GM12865 (cell line): ENCODE measurements at regions not wholly inside any gene's neighbourhood (a gene's known extent, or its start where the extent isn't known, plus 50 kb on each side); places are given as distances from the start of the nearest gene placed in this dataset.

Experiments used
- DNase-seq: peaks from one replicate; pipeline ENCODE4 v3.0.0; 2010; ENCODE audit warnings: low read depth
- H3K4me3 ChIP-seq: 2 replicates; pipeline ENCODE4 v1.5.1; 2011; ENCODE audit warnings: mild to moderate bottlenecking, low read depth, low read length, control low read depth
- CTCF ChIP-seq: IDR thresholded peaks from 2 replicates; pipeline ENCODE4 v1.5.1; 2011; ENCODE audit warnings: low read length, control low read depth, low read depth, inconsistent platforms; ENCODE audit not compliant: insufficient read depth; ENCODE audit errors: missing control alignments

- peak overlapping the region; percentile 35 for H3K4me3 ChIP-seq
- peak; percentile 41 for TF ChIP-seq CTCF
- DNase-seq = peak; percentile 87
Observed at GRCh38 chr12:92987362-92987761, 58.3 kb upstream of the EEA1 start.

- H3K4me3 ChIP-seq = peak overlapping the region; percentile 35
- no peak for TF ChIP-seq CTCF
- peak; percentile 98 for DNase-seq
Observed at GRCh38 chr12:92987846-92988621, 58.9 kb upstream of the EEA1 start.

- no peak for TF ChIP-seq CTCF
- DNase-seq = peak; percentile 44
- peak overlapping the region; percentile 35 for H3K4me3 ChIP-seq
Observed at GRCh38 chr12:92988622-92989130, 59.6 kb upstream of the EEA1 start.

- no peak for TF ChIP-seq CTCF
Observed at GRCh38 chr12:92989715-92990484, 60.8 kb upstream of the EEA1 start.

GRCh38 chr12:92991134-92991533 lies 62.0 kb upstream of the EEA1 start:
- DNase-seq = no peak
- H3K4me3 ChIP-seq = no peak overlapping the region
- TF ChIP-seq CTCF = no peak

More at GRCh38 chr12:92989715-92990484, 60.8 kb upstream of the EEA1 start:
- peak; percentile 81 for DNase-seq
- no peak overlapping the region for H3K4me3 ChIP-seq

GRCh38 chr12:92992041-92992440 lies 62.9 kb upstream of the EEA1 start:
- no peak for DNase-seq

More at GRCh38 chr12:92992041-92992440, 62.9 kb upstream of the EEA1 start:
- H3K4me3 ChIP-seq = no peak overlapping the region
- TF ChIP-seq CTCF = no peak
